EH (cell line): ENCODE measurements at regions not wholly inside any gene's neighbourhood (a gene's known extent, or its start where the extent isn't known, plus 50 kb on each side); places are given as distances from the start of the nearest gene placed in this dataset.

Experiments used
- DNase-seq: peaks from one replicate; pipeline ENCODE4 v3.0.0-alpha.2; 2015; ENCODE audit warnings: low read depth

GRCh38 chr4:189029976-189030504, 890.8 kb downstream of the TRIML1 start:
- DNase-seq: no peak

- DNase-seq: no peak
Observed at GRCh38 chr4:189032606-189033338, 893.5 kb downstream of the TRIML1 start.

GRCh38 chr4:189033801-189034347, 894.6 kb downstream of the TRIML1 start:
- DNase-seq: no peak

- DNase-seq: no peak
Observed at GRCh38 chr4:189035091-189035490, 895.9 kb downstream of the TRIML1 start.

- no peak for DNase-seq
Observed at GRCh38 chr4:189035654-189036053, 896.4 kb downstream of the TRIML1 start.

- DNase-seq: no peak
Observed at GRCh38 chr4:189036906-189037305, 897.7 kb downstream of the TRIML1 start.

GRCh38 chr4:189046642-189047041, 894.0 kb upstream of the FRG1 start:
- no peak for DNase-seq

GRCh38 chr4:189048119-189048518, 892.6 kb upstream of the FRG1 start:
- peak; percentile 6 for DNase-seq

- no peak for DNase-seq
Observed at GRCh38 chr4:189049682-189050081, 891.0 kb upstream of the FRG1 start.

- DNase-seq: no peak
Observed at GRCh38 chr4:189050643-189051042, 890.0 kb upstream of the FRG1 start.

GRCh38 chr4:189053621-189054020, 887.1 kb upstream of the FRG1 start:
- DNase-seq: no peak

GRCh38 chr4:189060104-189060503, 880.6 kb upstream of the FRG1 start:
- DNase-seq: peak; percentile 13

GRCh38 chr4:189062047-189062820, 878.4 kb upstream of the FRG1 start:
- DNase-seq: no peak

GRCh38 chr4:189069772-189070171, 870.9 kb upstream of the FRG1 start:
- no peak for DNase-seq

GRCh38 chr4:189071241-189071640, 869.4 kb upstream of the FRG1 start:
- DNase-seq: no peak

GRCh38 chr4:189073739-189074138, 866.9 kb upstream of the FRG1 start:
- DNase-seq: no peak

- peak; percentile 9 for DNase-seq
Observed at GRCh38 chr4:189081826-189082225, 858.8 kb upstream of the FRG1 start.

- DNase-seq: no peak
Observed at GRCh38 chr4:189083769-189084168, 856.9 kb upstream of the FRG1 start.

- DNase-seq: no peak
Observed at GRCh38 chr4:189084671-189085070, 856.0 kb upstream of the FRG1 start.

GRCh38 chr4:189087971-189088370, 852.7 kb upstream of the FRG1 start:
- DNase-seq: no peak

GRCh38 chr4:189088780-189089179, 851.9 kb upstream of the FRG1 start:
- no peak for DNase-seq

GRCh38 chr4:189090174-189090814, 850.4 kb upstream of the FRG1 start:
- peak; percentile 7 for DNase-seq
